Lower lobe of right lung (tissue), 2 donors: ENCODE measurements at regions not wholly inside any gene's neighbourhood (a gene's known extent, or its start where the extent isn't known, plus 50 kb on each side); places are given as distances from the start of the nearest gene placed in this dataset.

Experiments used
- ATAC-seq, 2 donors: fragments of 200-7000 bp; cut with Tn5 transposase; one replicate each; pipeline ENCODE4 v1.9.1; 2020 to 2022; ENCODE audit warnings: mild to moderate bottlenecking in 2 of 2, moderate library complexity in 2 of 2
- DNase-seq: peaks from one replicate; pipeline ENCODE4 v3.0.0-alpha.2; 2020
- H3K27ac ChIP-seq: fragments of 200-600 bp; one replicate; pipeline ENCODE4 v1.8.0; 2022
- H3K27me3 ChIP-seq: fragments of 200-600 bp; one replicate; pipeline ENCODE4 v1.8.0; 2022; ENCODE audit warnings: low read depth
- H3K36me3 ChIP-seq: fragments of 200-600 bp; one replicate; pipeline ENCODE4 v1.8.0; 2022; ENCODE audit warnings: mild to moderate bottlenecking
- H3K4me1 ChIP-seq: fragments of 200-600 bp; one replicate; pipeline ENCODE4 v1.8.0; 2022
- H3K4me3 ChIP-seq: fragments of 200-600 bp; one replicate; pipeline ENCODE4 v1.8.0; 2022; ENCODE audit warnings: mild to moderate bottlenecking
- H3K9me3 ChIP-seq: fragments of 200-600 bp; one replicate; pipeline ENCODE4 v1.8.0; 2022
- intact Hi-C: fragments of 100-400 bp; cut with DNase I; formaldehyde crosslinking; loops from one replicate; pipeline ENCODE4 v1.11.0; 2022
- TF ChIP-seq, protein P1 (sequence below): fragments of 200-600 bp; IDR thresholded peaks from one replicate; pipeline ENCODE4 v1.8.0; 2022; ENCODE audit warnings: antibody characterized with exemption, mild to moderate bottlenecking
- donor health status: DM: no; HTN: yes; CAD: no; lungs with severe emphysema.

DNA sequence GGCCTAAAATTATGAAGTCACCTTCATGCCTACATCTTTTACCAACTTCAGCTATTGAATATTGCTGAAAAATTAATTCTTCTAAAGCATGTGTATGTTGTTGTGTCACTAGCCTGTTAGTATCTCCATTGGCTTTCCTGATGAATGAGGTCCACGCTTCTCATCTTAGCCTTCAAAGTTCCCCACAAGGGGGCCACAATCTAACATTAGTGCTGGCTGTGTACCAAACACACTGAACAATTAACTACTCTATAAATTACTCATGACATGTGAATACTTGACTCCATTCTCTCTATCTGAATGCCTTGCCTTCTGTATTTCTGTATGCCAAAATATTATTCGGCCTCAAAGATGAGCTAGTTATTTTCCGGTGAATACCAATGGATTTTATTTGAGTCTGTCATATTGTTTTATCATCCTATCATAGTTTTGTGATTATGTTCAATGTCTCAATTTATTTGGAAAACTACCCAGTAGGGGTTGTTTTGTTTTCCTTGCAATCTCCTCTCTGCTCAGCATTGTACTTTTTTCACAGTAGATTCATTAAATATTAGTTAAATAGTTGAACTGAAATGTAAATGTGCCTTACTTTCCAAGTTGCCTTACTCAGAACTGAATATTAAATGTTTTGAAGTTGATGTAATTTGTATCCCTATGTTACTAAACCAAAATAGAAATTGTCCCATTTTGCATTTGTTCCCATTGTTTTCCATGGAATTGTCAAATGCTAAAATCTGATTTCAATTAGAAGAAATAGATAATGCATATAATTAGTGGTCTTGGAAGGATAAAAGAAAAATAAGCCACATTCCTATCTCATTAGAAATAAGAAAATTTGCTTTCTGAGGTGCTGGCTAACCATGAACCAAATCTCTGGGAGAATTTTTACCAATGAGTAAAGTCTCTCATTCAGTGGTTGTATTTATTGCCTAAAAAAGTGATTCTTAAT lies 208.4 kb upstream of the COL3A1 start:
- no peaks in the 10 kb centered on the region for H3K9me3 ChIP-seq
- no peak overlapping the region for H3K4me3 ChIP-seq
- intact Hi-C loops, result no loop called here
- H3K27ac ChIP-seq, result no peak overlapping the region
- no peaks in the 10 kb centered on the region for H3K4me1 ChIP-seq
- H3K36me3 ChIP-seq, result no peaks in the 10 kb centered on the region
- DNase-seq (no peak), ATAC-seq (no peak)
- no peaks in the 10 kb centered on the region for H3K27me3 ChIP-seq
- TF ChIP-seq, protein P1, sequence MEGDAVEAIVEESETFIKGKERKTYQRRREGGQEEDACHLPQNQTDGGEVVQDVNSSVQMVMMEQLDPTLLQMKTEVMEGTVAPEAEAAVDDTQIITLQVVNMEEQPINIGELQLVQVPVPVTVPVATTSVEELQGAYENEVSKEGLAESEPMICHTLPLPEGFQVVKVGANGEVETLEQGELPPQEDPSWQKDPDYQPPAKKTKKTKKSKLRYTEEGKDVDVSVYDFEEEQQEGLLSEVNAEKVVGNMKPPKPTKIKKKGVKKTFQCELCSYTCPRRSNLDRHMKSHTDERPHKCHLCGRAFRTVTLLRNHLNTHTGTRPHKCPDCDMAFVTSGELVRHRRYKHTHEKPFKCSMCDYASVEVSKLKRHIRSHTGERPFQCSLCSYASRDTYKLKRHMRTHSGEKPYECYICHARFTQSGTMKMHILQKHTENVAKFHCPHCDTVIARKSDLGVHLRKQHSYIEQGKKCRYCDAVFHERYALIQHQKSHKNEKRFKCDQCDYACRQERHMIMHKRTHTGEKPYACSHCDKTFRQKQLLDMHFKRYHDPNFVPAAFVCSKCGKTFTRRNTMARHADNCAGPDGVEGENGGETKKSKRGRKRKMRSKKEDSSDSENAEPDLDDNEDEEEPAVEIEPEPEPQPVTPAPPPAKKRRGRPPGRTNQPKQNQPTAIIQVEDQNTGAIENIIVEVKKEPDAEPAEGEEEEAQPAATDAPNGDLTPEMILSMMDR, result no peak

DNA sequence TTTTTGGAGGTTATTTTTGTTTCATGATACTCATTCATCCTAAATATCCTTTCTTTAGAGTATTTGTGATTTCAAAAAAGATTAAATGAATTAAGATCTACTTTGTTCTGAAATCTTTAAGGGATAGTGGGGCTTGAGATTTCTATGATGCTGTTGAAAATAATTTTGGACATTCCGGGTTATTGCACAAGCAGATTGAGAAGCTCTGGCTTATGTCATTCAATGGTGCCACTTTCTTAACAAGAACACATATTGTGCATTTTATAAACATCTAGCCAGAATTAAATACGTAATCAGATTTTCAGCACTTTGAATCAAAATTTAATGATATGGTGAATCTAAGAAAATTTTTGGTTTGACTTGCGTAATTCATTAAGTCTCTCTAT lies 207.7 kb upstream of the COL3A1 start:
- TF ChIP-seq, protein P1, result no peak
- Histone ChIP-seq H3K27ac (no peak overlapping the region), H3K36me3 (no peaks in the 10 kb centered on the region), H3K4me3 (no peak overlapping the region), H3K4me1 (no peaks in the 10 kb centered on the region), H3K9me3 (no peaks in the 10 kb centered on the region), H3K27me3 (no peaks in the 10 kb centered on the region)
- DNase-seq, result no peak
- intact Hi-C loops, result no loop called here
- no peak for ATAC-seq

DNA sequence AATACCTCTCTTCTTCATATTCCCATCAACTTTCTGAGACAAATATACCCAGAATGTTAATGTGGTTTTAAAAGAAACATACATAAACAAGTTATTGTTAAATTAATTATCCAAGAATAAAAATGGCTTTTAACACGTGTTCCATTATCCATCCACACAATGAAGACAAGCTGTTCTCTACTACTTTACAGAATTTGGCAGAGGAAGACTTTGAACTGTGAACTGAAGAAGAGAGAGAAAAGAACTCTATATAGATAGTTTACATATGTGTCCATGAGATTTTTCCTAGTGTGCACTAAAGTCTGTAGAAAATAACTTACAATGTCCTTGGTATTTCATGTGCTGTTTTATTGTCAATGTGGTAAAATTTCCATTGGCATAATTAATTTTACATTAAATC lies 207.0 kb upstream of the COL3A1 start:
- intact Hi-C loops, result no loop called here
- Histone ChIP-seq H3K27me3 (no peaks in the 10 kb centered on the region), H3K36me3 (no peaks in the 10 kb centered on the region), H3K4me3 (no peak overlapping the region), H3K9me3 (no peaks in the 10 kb centered on the region), H3K27ac (no peak overlapping the region), H3K4me1 (no peaks in the 10 kb centered on the region)
- ATAC-seq (no peak), DNase-seq (no peak)
- TF ChIP-seq, protein P1, result no peak

- Histone ChIP-seq H3K36me3 (no peaks in the 10 kb centered on the region), H3K27ac (no peak overlapping the region), H3K27me3 (no peaks in the 10 kb centered on the region), H3K9me3 (no peaks in the 10 kb centered on the region), H3K4me1 (no peaks in the 10 kb centered on the region), H3K4me3 (no peak overlapping the region)
- TF ChIP-seq, protein P1, result no peak
- DNase-seq, result no peak
- no peak for ATAC-seq
- intact Hi-C loops, result no loop called here
Observed at GRCh38 chr2:188770296-188770695, 203.9 kb upstream of the COL3A1 start.

- intact Hi-C loops, result no loop called here
- H3K4me1 ChIP-seq, result no peaks in the 10 kb centered on the region
- H3K27me3 ChIP-seq, result no peaks in the 10 kb centered on the region
- no peaks in the 10 kb centered on the region for H3K9me3 ChIP-seq
- TF ChIP-seq, protein P1, result no peak
- H3K4me3 ChIP-seq, result no peak overlapping the region
- no peaks in the 10 kb centered on the region for H3K36me3 ChIP-seq
- ATAC-seq (no peak), DNase-seq (no peak)
- no peak overlapping the region for H3K27ac ChIP-seq
Observed at GRCh38 chr2:188773075-188773474, 201.1 kb upstream of the COL3A1 start.
